ENCODE measurements at regions not wholly inside any gene's neighbourhood (a gene's known extent, or its start where the extent isn't known, plus 50 kb on each side); places are given as distances from the start of the nearest gene placed in this dataset.
"Not testable (repeated sequence)": the region's sequence is repeated elsewhere in the genome, so short reads cannot be mapped to it uniquely, and the experiment has no call there.

GRCh38 chr6:103122766-103123601, 1729.5 kb downstream of the GRIK2 start:
- in situ Hi-C loops (cut with HindIII; ENCODE audit: low sequenced_read_pairs): no loop called here

- in situ Hi-C loops (cut with HindIII; ENCODE audit: low sequenced_read_pairs): no loop called here
These were observed 1725.5 kb downstream of the GRIK2 start for GRCh38 chr6:103119056-103119455.

GRCh38 chr6:103114582-103114981, 1721.1 kb downstream of the GRIK2 start:
- in situ Hi-C loops (cut with HindIII; ENCODE audit: low sequenced_read_pairs): no loop called here

GRCh38 chr6:103113416-103113815, 1719.9 kb downstream of the GRIK2 start:
- in situ Hi-C loops (cut with HindIII; ENCODE audit: low sequenced_read_pairs): no loop called here

- in situ Hi-C loops (cut with HindIII; ENCODE audit: low sequenced_read_pairs): no loop called here
These were observed 1714.5 kb downstream of the GRIK2 start for GRCh38 chr6:103107985-103108384.

- in situ Hi-C loops (cut with HindIII; ENCODE audit: low sequenced_read_pairs): no loop called here
These were observed 1712.2 kb downstream of the GRIK2 start for GRCh38 chr6:103105686-103106085.

GRCh38 chr6:103101267-103101666, 1707.8 kb downstream of the GRIK2 start:
- in situ Hi-C loops (cut with HindIII; ENCODE audit: low sequenced_read_pairs): no loop called here

- in situ Hi-C loops (cut with HindIII; ENCODE audit: low sequenced_read_pairs): not testable (repeated sequence)
These were observed 1698.9 kb downstream of the GRIK2 start for GRCh38 chr6:103092414-103092813.

- in situ Hi-C loops (cut with HindIII; ENCODE audit: low sequenced_read_pairs): no loop called here
These were observed 1692.3 kb downstream of the GRIK2 start for GRCh38 chr6:103085801-103086200.

GRCh38 chr6:103081876-103082630, 1688.5 kb downstream of the GRIK2 start:
- in situ Hi-C loops (cut with HindIII; ENCODE audit: low sequenced_read_pairs): no loop called here

- in situ Hi-C loops (cut with HindIII; ENCODE audit: low sequenced_read_pairs): no loop called here
These were observed 1687.6 kb downstream of the GRIK2 start for GRCh38 chr6:103081126-103081525.

GRCh38 chr6:103080497-103080896, 1687.0 kb downstream of the GRIK2 start:
- in situ Hi-C loops (cut with HindIII; ENCODE audit: low sequenced_read_pairs): no loop called here

GRCh38 chr6:103079867-103080266, 1686.4 kb downstream of the GRIK2 start:
- in situ Hi-C loops (cut with HindIII; ENCODE audit: low sequenced_read_pairs): no loop called here

- in situ Hi-C loops (cut with HindIII; ENCODE audit: low sequenced_read_pairs): no loop called here
These were observed 1668.6 kb downstream of the GRIK2 start for GRCh38 chr6:103062136-103062535.

GRCh38 chr6:103047567-103047966, 1654.1 kb downstream of the GRIK2 start:
- in situ Hi-C loops (cut with HindIII; ENCODE audit: low sequenced_read_pairs): no loop called here

GRCh38 chr6:103042336-103042735, 1648.8 kb downstream of the GRIK2 start:
- in situ Hi-C loops (cut with HindIII; ENCODE audit: low sequenced_read_pairs): no loop called here

GRCh38 chr6:103036846-103037245, 1643.3 kb downstream of the GRIK2 start:
- in situ Hi-C loops (cut with HindIII; ENCODE audit: low sequenced_read_pairs): no loop called here

- in situ Hi-C loops (cut with HindIII; ENCODE audit: low sequenced_read_pairs): no loop called here
These were observed 1633.9 kb downstream of the GRIK2 start for GRCh38 chr6:103027271-103027931.

- in situ Hi-C loops (cut with HindIII; ENCODE audit: low sequenced_read_pairs): no loop called here
These were observed 1624.9 kb downstream of the GRIK2 start for GRCh38 chr6:103018426-103018825.

GRCh38 chr6:103017878-103018277, 1624.4 kb downstream of the GRIK2 start:
- in situ Hi-C loops (cut with HindIII; ENCODE audit: low sequenced_read_pairs): no loop called here

GRCh38 chr6:103011605-103012004, 1618.1 kb downstream of the GRIK2 start:
- in situ Hi-C loops (cut with HindIII; ENCODE audit: low sequenced_read_pairs): no loop called here

GRCh38 chr6:103002282-103002681, 1608.8 kb downstream of the GRIK2 start:
- in situ Hi-C loops (cut with HindIII; ENCODE audit: low sequenced_read_pairs): no loop called here

All from DLD1 (cell line).